SH-SY5Y (cell line): ENCODE measurements at regions not wholly inside any gene's neighbourhood (a gene's known extent, or its start where the extent isn't known, plus 50 kb on each side); places are given as distances from the start of the nearest gene placed in this dataset.

Source experiments
- GATA2 ChIP-seq: IDR thresholded peaks from 2 replicates; pipeline ENCODE4 v1.6.1; 2011; ENCODE audit warnings: mild to moderate bottlenecking, low read depth, low read length
- GATA3 ChIP-seq: IDR thresholded peaks from 2 replicates; pipeline ENCODE4 v1.6.1; 2011; ENCODE audit warnings: low read depth, mild to moderate bottlenecking, low read length, moderate library complexity

- TF ChIP-seq GATA2 (no peak), GATA3 (no peak)
Measured at GRCh38 chr15:97165205-97165604, 795.3 kb upstream of the ARRDC4 start.
